ENCODE measurements at regions not wholly inside any gene's neighbourhood (a gene's known extent, or its start where the extent isn't known, plus 50 kb on each side); places are given as distances from the start of the nearest gene placed in this dataset.

DNA sequence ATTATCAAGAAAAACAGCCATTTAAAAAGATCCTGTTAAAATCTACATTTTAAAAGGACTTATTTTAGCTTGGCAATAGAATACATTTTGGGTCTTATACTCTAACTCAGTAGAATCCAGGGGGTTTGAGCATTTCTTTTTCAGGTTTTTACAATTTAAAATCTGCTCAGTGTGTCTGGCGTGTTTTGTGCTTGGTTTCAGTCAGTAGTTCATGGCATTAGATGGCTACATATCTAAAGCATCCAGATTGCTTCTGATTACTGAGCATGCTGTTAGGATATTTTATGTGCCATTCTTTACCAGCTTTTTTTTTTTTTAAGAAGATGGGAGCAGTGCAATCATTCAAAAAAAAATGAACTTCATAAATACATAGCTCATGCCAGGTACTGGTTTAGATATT lies 566.1 kb upstream of the LARGE1 start:
- Histone ChIP-seq H3K4me1 (no peaks in the 10 kb centered on the region), H3K27ac (replicated peaks in 1 of 4) (no peak overlapping the region), H3K9me3 (peaks cover 0 to 8% (median 3%) of the 10 kb centered on the region in 4 donors), H3K36me3 (no peaks in the 10 kb centered on the region), H3K27me3 (peaks cover 0 to 5% (median 0%) of the 10 kb centered on the region in 4 donors), H3K4me3 (no peak overlapping the region)
- DNase-seq (ENCODE audit: extremely low spot score): no peak
- 58% methylated on average over 1 of the region's 1 CpG for WGBS
- intact Hi-C loops (cut with DNase I): no loop called here
- TF ChIP-seq POLR2A (IDR thresholded peaks at IDR 0.05; ENCODE audit: low read depth) (no peak), POLR2AphosphoS5 (IDR thresholded peaks at IDR 0.05) (no peak), EP300 (IDR thresholded peaks at IDR 0.05) (no peak)
- TF ChIP-seq, protein P1, sequence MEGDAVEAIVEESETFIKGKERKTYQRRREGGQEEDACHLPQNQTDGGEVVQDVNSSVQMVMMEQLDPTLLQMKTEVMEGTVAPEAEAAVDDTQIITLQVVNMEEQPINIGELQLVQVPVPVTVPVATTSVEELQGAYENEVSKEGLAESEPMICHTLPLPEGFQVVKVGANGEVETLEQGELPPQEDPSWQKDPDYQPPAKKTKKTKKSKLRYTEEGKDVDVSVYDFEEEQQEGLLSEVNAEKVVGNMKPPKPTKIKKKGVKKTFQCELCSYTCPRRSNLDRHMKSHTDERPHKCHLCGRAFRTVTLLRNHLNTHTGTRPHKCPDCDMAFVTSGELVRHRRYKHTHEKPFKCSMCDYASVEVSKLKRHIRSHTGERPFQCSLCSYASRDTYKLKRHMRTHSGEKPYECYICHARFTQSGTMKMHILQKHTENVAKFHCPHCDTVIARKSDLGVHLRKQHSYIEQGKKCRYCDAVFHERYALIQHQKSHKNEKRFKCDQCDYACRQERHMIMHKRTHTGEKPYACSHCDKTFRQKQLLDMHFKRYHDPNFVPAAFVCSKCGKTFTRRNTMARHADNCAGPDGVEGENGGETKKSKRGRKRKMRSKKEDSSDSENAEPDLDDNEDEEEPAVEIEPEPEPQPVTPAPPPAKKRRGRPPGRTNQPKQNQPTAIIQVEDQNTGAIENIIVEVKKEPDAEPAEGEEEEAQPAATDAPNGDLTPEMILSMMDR (IDR thresholded peaks at IDR 0.05): no peak

GRCh38 chr22:34489861-34490260 lies 569.6 kb upstream of the LARGE1 start:
- Histone ChIP-seq H3K27me3 (peaks cover 0 to 5% (median 0%) of the 10 kb centered on the region in 4 donors), H3K9me3 (no peaks in the 10 kb centered on the region), H3K36me3 (no peaks in the 10 kb centered on the region), H3K4me3 (no peak overlapping the region), H3K27ac (replicated peaks in 1 of 4) (no peak overlapping the region), H3K4me1 (no peaks in the 10 kb centered on the region)
- DNase-seq (ENCODE audit: extremely low spot score): peak; percentile 90
- intact Hi-C loops (cut with DNase I): no loop called here
- TF ChIP-seq POLR2A (IDR thresholded peaks at IDR 0.05; ENCODE audit: low read depth): no peak
- no peak for TF ChIP-seq POLR2AphosphoS5 (IDR thresholded peaks at IDR 0.05)
- WGBS: 67% methylated on average over 4 of the region's 4 CpGs

DNA sequence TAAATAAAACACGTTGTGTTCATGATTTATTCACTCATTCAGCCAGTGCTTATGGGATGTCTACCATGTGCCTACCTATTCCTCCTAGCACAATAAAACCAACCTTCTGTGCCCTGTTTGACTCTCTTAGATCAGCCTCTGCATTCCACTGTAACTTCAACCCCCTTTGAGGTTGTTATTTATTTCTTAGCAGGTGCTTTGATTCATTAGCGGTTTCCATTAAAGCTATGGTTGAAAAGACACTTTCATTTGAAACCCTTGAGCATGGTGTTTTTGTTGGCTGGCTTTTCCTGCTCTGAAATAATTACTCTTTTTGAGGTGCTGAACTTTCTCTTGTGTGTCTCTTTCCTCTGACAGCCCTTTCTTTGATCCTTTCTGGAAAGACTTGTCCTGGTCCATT lies 570.6 kb upstream of the LARGE1 start:
- DNase-seq (ENCODE audit: extremely low spot score): no peak
- H3K4me1 ChIP-seq: no peaks in the 10 kb centered on the region
- TF ChIP-seq POLR2A (IDR thresholded peaks at IDR 0.05; ENCODE audit: low read depth): no peak
- no peak for TF ChIP-seq EP300 (IDR thresholded peaks at IDR 0.05)
- TF ChIP-seq, protein P1 (IDR thresholded peaks at IDR 0.05): no peak
- no peak for TF ChIP-seq POLR2AphosphoS5 (IDR thresholded peaks at IDR 0.05)
- no peak overlapping the region for H3K4me3 ChIP-seq
- H3K27ac ChIP-seq (replicated peaks in 1 of 4): no peak overlapping the region
- peaks cover 0 to 5% (median 0%) of the 10 kb centered on the region in 4 donors for H3K27me3 ChIP-seq
- 28% methylated on average over 2 of the region's 2 CpGs for WGBS
- no peaks in the 10 kb centered on the region for H3K9me3 ChIP-seq
- intact Hi-C loops (cut with DNase I): no loop called here
- H3K36me3 ChIP-seq: no peaks in the 10 kb centered on the region

GRCh38 chr22:34493486-34493885 lies 572.5 kb upstream of the ISX start:
- intact Hi-C loops (cut with DNase I): no loop called here
- Histone ChIP-seq H3K4me3 (no peak overlapping the region), H3K27me3 (no peaks in the 10 kb centered on the region), H3K9me3 (peaks cover 0 to 11% (median 0%) of the 10 kb centered on the region in 4 donors), H3K27ac (replicated peaks in 1 of 4) (no peak overlapping the region), H3K36me3 (no peaks in the 10 kb centered on the region), H3K4me1 (no peaks in the 10 kb centered on the region)
- TF ChIP-seq POLR2A (IDR thresholded peaks at IDR 0.05; ENCODE audit: low read depth) (no peak), EP300 (IDR thresholded peaks at IDR 0.05) (no peak), POLR2AphosphoS5 (IDR thresholded peaks at IDR 0.05) (no peak)
- TF ChIP-seq, protein P1 (IDR thresholded peaks at IDR 0.05): no peak
- no peak for DNase-seq (ENCODE audit: extremely low spot score)
- WGBS: 80% methylated on average over 3 of the region's 3 CpGs

DNA sequence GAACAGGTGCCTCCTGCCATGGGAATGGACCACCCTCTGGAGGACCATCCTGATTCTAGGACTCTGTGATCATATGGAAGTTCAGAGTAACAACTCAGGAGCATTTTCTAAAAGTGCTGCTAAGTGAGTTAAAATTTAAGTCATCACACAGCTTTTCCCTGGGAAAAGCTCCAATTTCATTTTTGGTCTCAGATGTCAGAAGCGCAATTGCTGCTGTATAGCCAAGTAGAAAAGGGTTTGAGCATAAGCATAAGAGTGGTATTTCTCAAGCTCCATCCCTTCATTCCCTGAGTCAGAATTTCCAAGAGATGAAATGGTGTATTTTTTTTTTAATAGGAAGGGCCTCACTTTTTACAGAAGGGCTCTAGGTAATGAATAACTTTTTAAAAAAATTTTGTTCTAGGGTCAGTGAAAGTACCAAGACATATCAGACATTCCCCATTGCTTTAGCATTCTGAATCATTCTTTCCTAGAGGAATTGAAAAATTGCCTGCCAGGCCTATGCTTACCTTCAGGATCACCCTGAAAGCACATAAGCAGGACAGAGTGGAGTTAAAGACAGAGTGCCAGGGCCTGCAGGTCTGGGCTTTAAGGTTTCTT lies 564.5 kb upstream of the ISX start:
- Histone ChIP-seq H3K4me3 (no peak overlapping the region), H3K27me3 (no peaks in the 10 kb centered on the region), H3K4me1 (no peaks in the 10 kb centered on the region), H3K27ac (replicated peaks in 1 of 4) (no peak overlapping the region), H3K9me3 (peaks cover 0 to 11% (median 0%) of the 10 kb centered on the region in 4 donors), H3K36me3 (no peaks in the 10 kb centered on the region)
- 81% methylated on average over 1 of the region's 1 CpG for WGBS
- intact Hi-C loops (cut with DNase I): no loop called here
- no peak for DNase-seq (ENCODE audit: extremely low spot score)
- TF ChIP-seq, protein P1 (IDR thresholded peaks at IDR 0.05): no peak
- no peak for TF ChIP-seq POLR2A (IDR thresholded peaks at IDR 0.05; ENCODE audit: low read depth)
- no peak for TF ChIP-seq POLR2AphosphoS5 (IDR thresholded peaks at IDR 0.05)
